Trophoblast cell (in vitro differentiated cells and primary cell): ENCODE measurements at regions not wholly inside any gene's neighbourhood (a gene's known extent, or its start where the extent isn't known, plus 50 kb on each side); places are given as distances from the start of the nearest gene placed in this dataset.

ENCODE experiments used
- DNase-seq, 2 donors: peaks; one replicate each; pipeline ENCODE4 v3.0.0-alpha.2; 2016
- H2AFZ ChIP-seq: 2 replicates; pipeline ENCODE4 v1.6.1; 2013; ENCODE audit warnings: low read length, moderate library complexity, mild to moderate bottlenecking; ENCODE audit not compliant: insufficient read depth, poor library complexity
- H2AK5ac ChIP-seq: 2 replicates; pipeline ENCODE4 v1.6.1; 2013; ENCODE audit warnings: mild to moderate bottlenecking, low read length
- H2BK120ac ChIP-seq: 2 replicates; pipeline ENCODE4 v1.6.1; 2013; ENCODE audit warnings: low read length, mild to moderate bottlenecking, moderate library complexity; ENCODE audit not compliant: insufficient read depth, poor library complexity
- H2BK12ac ChIP-seq: 2 replicates; pipeline ENCODE4 v1.6.1; 2013; ENCODE audit warnings: mild to moderate bottlenecking, low read length, moderate library complexity
- H2BK5ac ChIP-seq: 2 replicates; pipeline ENCODE4 v1.6.1; 2013; ENCODE audit warnings: low read length, low read depth, moderate library complexity, mild to moderate bottlenecking; ENCODE audit not compliant: poor library complexity
- H3K14ac ChIP-seq: 2 replicates; pipeline ENCODE4 v1.6.1; 2013; ENCODE audit warnings: mild to moderate bottlenecking, low read length
- H3K18ac ChIP-seq: 2 replicates; pipeline ENCODE4 v1.6.1; 2013; ENCODE audit warnings: mild to moderate bottlenecking, low read length
- H3K23ac ChIP-seq: 2 replicates; pipeline ENCODE4 v1.6.1; 2013; ENCODE audit warnings: low read length
- H3K27ac ChIP-seq: 2 replicates; pipeline ENCODE4 v1.5.1; 2013; ENCODE audit warnings: low read depth, mild to moderate bottlenecking, inconsistent platforms, low read length, moderate library complexity
- H3K27me3 ChIP-seq: 2 replicates; pipeline ENCODE4 v1.6.1; 2013; ENCODE audit warnings: inconsistent platforms, mild to moderate bottlenecking, low read length, moderate library complexity; ENCODE audit not compliant: insufficient read depth
- H3K36me3 ChIP-seq, 2 experiments: 1 replicate in 1 of 2; 2 replicates in 1 of 2; pipeline ENCODE4 v1.6.1; 2013; ENCODE audit warnings: low read length in 2 of 2, mild to moderate bottlenecking in 2 of 2, moderate library complexity in 1 of 2; ENCODE audit not compliant: insufficient read depth in 2 of 2, control insufficient read depth in 1 of 2
- H3K4ac ChIP-seq: 2 replicates; pipeline ENCODE4 v1.6.1; 2013; ENCODE audit warnings: low read depth, mild to moderate bottlenecking, low read length, moderate library complexity
- H3K4me1 ChIP-seq, 2 experiments: 1 replicate in 1 of 2; 2 replicates in 1 of 2; pipeline ENCODE4 v1.6.1; 2013; ENCODE audit warnings: low read length in 2 of 2, mild to moderate bottlenecking in 2 of 2, moderate library complexity in 1 of 2; ENCODE audit not compliant: insufficient read depth in 2 of 2, control insufficient read depth in 1 of 2
- H3K4me2 ChIP-seq: 2 replicates; pipeline ENCODE4 v1.6.1; 2013; ENCODE audit warnings: inconsistent platforms, mild to moderate bottlenecking, low read length, moderate library complexity
- H3K4me3 ChIP-seq: 2 replicates; pipeline ENCODE4 v1.5.1; 2013; ENCODE audit warnings: mild to moderate bottlenecking, low read depth, low read length, inconsistent platforms
- H3K79me1 ChIP-seq: one replicate; pipeline ENCODE4 v1.6.1; 2013; ENCODE audit warnings: low read length
- H3K79me2 ChIP-seq: 2 replicates; pipeline ENCODE4 v1.6.1; 2013; ENCODE audit warnings: low read length, mild to moderate bottlenecking; ENCODE audit not compliant: control insufficient read depth, insufficient read depth, poor library complexity
- H3K9ac ChIP-seq: 2 replicates; pipeline ENCODE4 v1.6.1; 2013; ENCODE audit warnings: mild to moderate bottlenecking, low read length
- H3K9me3 ChIP-seq: 2 replicates; pipeline ENCODE4 v1.6.1; 2013; ENCODE audit warnings: low read depth, mild to moderate bottlenecking, control low read depth, inconsistent platforms, low read length; ENCODE audit not compliant: insufficient read depth
- H4K12ac ChIP-seq: 2 replicates; pipeline ENCODE4 v1.6.1; 2013; ENCODE audit warnings: low read depth, mild to moderate bottlenecking, low read length, moderate library complexity
- H4K8ac ChIP-seq: 2 replicates; pipeline ENCODE4 v1.6.1; 2013; ENCODE audit warnings: low read depth, mild to moderate bottlenecking, low read length, moderate library complexity
- H4K91ac ChIP-seq: one replicate; pipeline ENCODE4 v1.6.1; 2013; ENCODE audit warnings: low read depth, mild to moderate bottlenecking, low read length, moderate library complexity
- WGBS: extraction: QIAGEN DNeasy Blood & Tissue Kit; methylation state at CpG from one replicate; pipeline ENCODE4 v1.1.7; 2013; ENCODE audit warnings: missing lambda C conversion rate; ENCODE audit not compliant: insufficient read length, insufficient coverage; ENCODE audit errors: extremely low coverage; 5-methylcytosine and 5-hydroxymethylcytosine counted together

- Histone ChIP-seq H2BK5ac (no peak overlapping the region), H3K18ac (no peak overlapping the region), H3K4me1 (peaks cover 0 to 3% of the 10 kb centered on the region in 2 experiments), H4K12ac (no peak overlapping the region), H2AFZ (no peak overlapping the region), H3K79me2 (no peaks in the 10 kb centered on the region), H3K4me2 (no peak overlapping the region), H3K23ac (no peak overlapping the region), H4K91ac (no peak overlapping the region), H4K8ac (no peak overlapping the region), H3K27ac (no peak overlapping the region), H3K14ac (no peak overlapping the region), H3K79me1 (no peaks in the 10 kb centered on the region), H3K4ac (no peak overlapping the region), H2BK120ac (no peak overlapping the region), H2BK12ac (no peak overlapping the region), H3K9ac (no peak overlapping the region), H3K27me3 (no peaks in the 10 kb centered on the region), H3K36me3 (no peaks in the 10 kb centered on the region), H2AK5ac (no peak overlapping the region), H3K9me3 (no peaks in the 10 kb centered on the region), H3K4me3 (no peak overlapping the region)
- no peak for DNase-seq
- no CpG with 5 or more reads among the region's 3 CpGs for WGBS
Observed at GRCh38 chr3:191963182-191963581, 502.2 kb downstream of the PYDC2 start.

GRCh38 chr3:191966556-191966955, 505.6 kb downstream of the PYDC2 start:
- H2AFZ ChIP-seq = no peak overlapping the region
- no peak overlapping the region for H3K4me2 ChIP-seq
- no peaks in the 10 kb centered on the region for H3K27me3 ChIP-seq
- no peaks in the 10 kb centered on the region for H3K9me3 ChIP-seq
- H3K4me1 ChIP-seq = no peaks in the 10 kb centered on the region
- no peak overlapping the region for H4K8ac ChIP-seq
- H3K18ac ChIP-seq = no peak overlapping the region
- no peak for DNase-seq
- H3K27ac ChIP-seq = no peak overlapping the region
- no peak overlapping the region for H3K14ac ChIP-seq
- no peak overlapping the region for H3K23ac ChIP-seq
- no peak overlapping the region for H2BK12ac ChIP-seq
- H2BK5ac ChIP-seq = no peak overlapping the region
- no peak overlapping the region for H4K12ac ChIP-seq
- no peak overlapping the region for H2AK5ac ChIP-seq
- H3K4ac ChIP-seq = no peak overlapping the region
- WGBS = no CpG with 5 or more reads among the region's 3 CpGs
- H2BK120ac ChIP-seq = no peak overlapping the region
- no peaks in the 10 kb centered on the region for H3K36me3 ChIP-seq
- no peaks in the 10 kb centered on the region for H3K79me2 ChIP-seq
- H4K91ac ChIP-seq = no peak overlapping the region
- no peak overlapping the region for H3K4me3 ChIP-seq
- H3K9ac ChIP-seq = no peak overlapping the region
- H3K79me1 ChIP-seq = no peaks in the 10 kb centered on the region

GRCh38 chr3:191968299-191968698, 507.3 kb downstream of the PYDC2 start:
- H2BK5ac ChIP-seq = no peak overlapping the region
- H2BK12ac ChIP-seq = no peak overlapping the region
- WGBS = no CpG with 5 or more reads among the region's 3 CpGs
- H2AFZ ChIP-seq = no peak overlapping the region
- no peak overlapping the region for H3K4me2 ChIP-seq
- no peak overlapping the region for H3K18ac ChIP-seq
- no peak overlapping the region for H4K12ac ChIP-seq
- H4K8ac ChIP-seq = no peak overlapping the region
- H3K79me2 ChIP-seq = no peaks in the 10 kb centered on the region
- H3K4ac ChIP-seq = no peak overlapping the region
- no peak overlapping the region for H3K27ac ChIP-seq
- no peaks in the 10 kb centered on the region for H3K79me1 ChIP-seq
- no peak overlapping the region for H4K91ac ChIP-seq
- no peak for DNase-seq
- no peaks in the 10 kb centered on the region for H3K4me1 ChIP-seq
- no peak overlapping the region for H3K9ac ChIP-seq
- peaks cover 4% of the 10 kb centered on the region for H3K9me3 ChIP-seq
- H3K23ac ChIP-seq = no peak overlapping the region
- no peaks in the 10 kb centered on the region for H3K27me3 ChIP-seq
- H2BK120ac ChIP-seq = no peak overlapping the region
- H3K14ac ChIP-seq = no peak overlapping the region
- H2AK5ac ChIP-seq = no peak overlapping the region
- no peak overlapping the region for H3K4me3 ChIP-seq
- no peaks in the 10 kb centered on the region for H3K36me3 ChIP-seq

- no peak for DNase-seq
- no peaks in the 10 kb centered on the region for H3K4me1 ChIP-seq
- H4K8ac ChIP-seq = no peak overlapping the region
- no peak overlapping the region for H2AK5ac ChIP-seq
- H3K79me2 ChIP-seq = peaks cover 2% of the 10 kb centered on the region
- H3K4me2 ChIP-seq = no peak overlapping the region
- H4K12ac ChIP-seq = no peak overlapping the region
- no peak overlapping the region for H3K18ac ChIP-seq
- H3K4me3 ChIP-seq = no peak overlapping the region
- no peak overlapping the region for H2BK120ac ChIP-seq
- H3K23ac ChIP-seq = no peak overlapping the region
- H2BK5ac ChIP-seq = no peak overlapping the region
- H3K9me3 ChIP-seq = peaks cover 9% of the 10 kb centered on the region
- H2AFZ ChIP-seq = no peak overlapping the region
- no peak overlapping the region for H3K27ac ChIP-seq
- no peak overlapping the region for H3K4ac ChIP-seq
- H4K91ac ChIP-seq = no peak overlapping the region
- no peak overlapping the region for H2BK12ac ChIP-seq
- no peaks in the 10 kb centered on the region for H3K27me3 ChIP-seq
- H3K79me1 ChIP-seq = no peaks in the 10 kb centered on the region
- H3K36me3 ChIP-seq = no peaks in the 10 kb centered on the region
- WGBS = no CpG with 5 or more reads among the region's 8 CpGs
- H3K14ac ChIP-seq = no peak overlapping the region
- no peak overlapping the region for H3K9ac ChIP-seq
Observed at GRCh38 chr3:191972714-191973398, 511.9 kb downstream of the PYDC2 start.
